ENCODE measurements at regions not wholly inside any gene's neighbourhood (a gene's known extent, or its start where the extent isn't known, plus 50 kb on each side); places are given as distances from the start of the nearest gene placed in this dataset.
A peak's percentile ranks its signal among the peaks of the same experiment; 100 is the strongest.

GRCh38 chr15:92565351-92566125 lies 90.0 kb downstream of the FAM174B start:
- no peak for DNase-seq

DNA sequence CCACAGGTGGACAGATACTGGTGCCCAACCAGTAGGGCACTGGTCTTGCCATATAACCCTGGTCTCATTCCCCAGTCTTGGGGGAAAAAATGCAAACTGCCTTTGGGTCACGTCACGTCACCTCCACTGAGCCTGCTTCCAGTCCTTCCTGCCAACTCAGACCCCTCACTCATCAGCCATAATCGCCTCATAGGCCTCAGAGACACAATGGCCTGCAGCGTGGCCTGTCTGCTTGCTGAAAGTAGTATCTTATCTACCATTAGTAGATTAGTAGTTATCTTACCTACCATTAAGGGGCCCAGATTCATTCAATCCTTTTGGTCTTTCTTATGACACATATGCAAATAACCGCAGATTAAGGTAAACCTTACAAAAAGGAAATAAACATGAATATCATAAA lies 93.8 kb downstream of the FAM174B start:
- no peak for DNase-seq

GRCh38 chr15:92553317-92553716 lies 102.3 kb downstream of the FAM174B start:
- DNase-seq: no peak

- DNase-seq: no peak
Measured at GRCh38 chr15:92545996-92546395, 109.6 kb downstream of the FAM174B start.

GRCh38 chr15:92541291-92542200 lies 114.0 kb downstream of the FAM174B start:
- DNase-seq: peak; percentile 31

GRCh38 chr15:92538115-92538514 lies 117.5 kb downstream of the FAM174B start:
- no peak for DNase-seq

DNA sequence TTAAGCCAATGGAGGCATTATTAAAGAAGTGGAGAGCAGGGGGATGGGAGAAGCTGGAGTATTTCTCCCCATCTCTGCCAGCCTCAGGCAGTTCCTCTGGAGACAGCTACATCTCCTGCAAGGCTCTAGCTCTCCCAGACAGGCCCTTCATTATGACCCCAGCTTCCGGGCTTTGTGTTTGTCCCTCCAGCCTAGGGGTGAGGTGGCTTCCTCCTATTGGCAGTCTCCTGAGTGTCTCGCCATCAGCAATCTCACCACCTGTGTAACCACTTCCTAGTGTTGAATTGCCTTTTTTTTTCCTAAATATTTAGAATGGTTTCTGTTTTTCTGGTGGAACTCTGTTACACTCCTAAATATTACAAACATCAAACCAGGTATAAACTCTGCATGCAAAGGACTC lies 122.3 kb downstream of the FAM174B start:
- DNase-seq: no peak

- DNase-seq: no peak
Measured at GRCh38 chr15:92531406-92531805, 124.2 kb downstream of the FAM174B start.

DNA sequence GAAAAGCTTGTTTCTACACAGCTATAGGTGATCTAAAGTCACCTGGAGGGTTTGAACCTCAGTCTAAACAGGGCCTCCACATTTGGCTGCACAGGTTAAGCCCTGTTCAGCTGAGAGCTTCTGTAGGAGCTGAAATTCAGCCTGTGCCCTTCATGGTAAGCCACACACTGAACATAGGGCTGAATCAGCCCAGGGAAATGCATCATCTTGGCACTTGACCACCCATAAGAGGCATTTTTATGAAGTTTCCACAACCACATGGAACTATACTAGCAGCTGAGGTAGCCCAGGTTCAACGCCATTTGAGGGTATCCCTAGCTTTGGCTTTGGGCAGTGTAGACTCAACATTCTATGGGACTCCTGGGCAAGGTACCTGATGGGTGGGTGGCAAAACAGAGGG lies 126.8 kb downstream of the FAM174B start:
- DNase-seq: no peak

DNA sequence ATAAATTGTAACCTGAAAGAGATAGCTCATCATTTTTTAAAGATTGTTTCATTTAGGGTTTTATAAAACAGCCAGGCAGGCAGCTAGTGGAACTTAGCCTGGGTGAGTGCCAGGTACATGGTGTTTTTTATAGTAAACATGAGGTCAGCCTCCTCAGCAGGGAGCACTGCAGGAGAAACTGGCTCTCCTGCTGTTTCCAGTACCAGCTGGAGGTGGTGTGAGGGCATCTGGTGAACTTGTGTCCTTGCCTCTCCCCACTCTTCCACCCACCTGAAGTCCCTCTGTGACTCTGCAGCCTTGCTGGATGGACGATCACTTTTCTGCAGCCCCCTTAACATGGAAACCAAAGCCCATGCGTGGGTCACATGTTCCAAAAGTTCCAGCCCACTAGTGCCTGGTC lies 128.4 kb downstream of the FAM174B start:
- peak; percentile 15 for DNase-seq

DNA sequence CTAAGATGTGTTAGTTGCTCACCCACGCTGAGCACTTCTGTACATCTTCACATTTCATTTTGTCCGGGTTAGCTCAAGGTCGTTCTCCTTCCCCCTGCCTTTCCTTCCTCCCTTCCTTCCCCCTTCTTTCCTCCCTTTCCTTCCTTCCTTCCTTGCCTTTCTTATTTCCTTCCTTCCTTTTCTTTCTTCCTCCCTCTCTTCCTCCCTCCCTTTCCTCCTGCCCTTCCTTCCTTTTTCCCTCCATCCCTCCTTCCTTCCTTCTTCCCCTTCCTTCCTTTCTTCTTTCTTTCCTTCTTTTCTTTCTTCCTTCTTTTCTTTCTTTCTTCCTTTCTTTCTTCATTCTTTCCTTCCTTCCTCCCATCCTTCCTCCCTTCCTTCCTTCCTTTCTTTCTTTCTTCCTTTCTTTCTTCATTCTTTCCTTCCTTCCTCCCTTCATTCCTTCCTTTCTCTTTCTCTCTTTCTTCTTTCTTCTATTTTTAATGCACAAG lies 129.8 kb downstream of the FAM174B start:
- no peak for DNase-seq

DNA sequence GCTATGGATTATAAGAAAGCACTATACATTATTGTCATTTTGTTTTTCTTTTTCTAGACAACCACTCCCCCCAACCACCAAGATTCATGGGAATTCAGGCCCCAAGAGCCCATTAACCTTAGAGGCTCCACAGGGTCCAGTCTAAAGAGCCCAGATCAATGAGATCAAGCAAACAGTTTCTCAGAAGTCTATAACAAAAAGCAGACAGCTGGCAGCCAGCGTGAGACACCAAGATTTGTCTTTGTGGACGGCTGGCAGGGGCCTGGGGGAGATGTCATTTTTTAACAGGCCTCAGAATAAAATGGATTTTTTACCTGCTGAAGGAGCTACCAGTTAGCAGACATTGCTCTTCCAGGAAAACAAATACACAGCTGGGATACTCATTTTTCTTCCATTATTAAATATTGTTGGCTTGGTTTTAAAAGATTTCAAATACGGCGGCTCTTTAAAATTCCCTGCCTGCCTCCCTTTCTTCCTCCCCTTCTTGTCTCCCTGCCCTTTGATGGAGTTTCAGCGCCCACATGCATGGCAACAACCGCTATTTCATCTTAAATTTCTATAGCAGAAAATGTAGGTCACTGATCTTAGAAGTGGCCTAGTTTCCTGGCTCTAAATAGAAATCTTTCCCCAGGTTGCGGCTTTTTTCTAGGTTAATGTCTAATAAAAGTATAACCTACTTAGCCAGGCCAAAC lies 130.6 kb downstream of the FAM174B start:
- no peak for DNase-seq

GRCh38 chr15:92524161-92524560 lies 130.5 kb downstream of the ST8SIA2 start:
- DNase-seq: no peak

GRCh38 chr15:92523176-92523575 lies 129.5 kb downstream of the ST8SIA2 start:
- no peak for DNase-seq

DNA sequence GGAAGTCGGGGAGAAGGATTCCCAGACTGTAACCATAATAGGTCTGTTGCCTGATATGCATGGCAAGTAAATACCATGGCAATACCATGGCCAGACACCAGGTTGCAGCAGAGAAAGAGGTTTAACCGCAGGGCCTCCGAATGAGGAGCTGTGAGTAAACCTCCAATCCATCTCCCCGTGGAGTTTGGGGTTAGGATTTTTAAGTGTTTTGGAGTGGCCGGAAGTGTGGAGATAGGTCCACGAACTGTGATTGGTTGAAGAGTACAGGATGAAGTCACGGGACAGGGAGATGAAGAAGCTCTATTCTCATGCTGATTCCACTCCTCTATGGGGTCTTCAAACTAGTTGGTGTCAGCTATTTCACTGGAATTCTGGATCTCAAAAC lies 127.9 kb downstream of the ST8SIA2 start:
- DNase-seq: peak; percentile 77

- no peak for DNase-seq
Measured at GRCh38 chr15:92520914-92521623, 127.4 kb downstream of the ST8SIA2 start.

- no peak for DNase-seq
Measured at GRCh38 chr15:92519709-92520108, 126.0 kb downstream of the ST8SIA2 start.

Data from NCI-H1694 (cell line).